NCI-H1417 (cell line): ENCODE measurements at regions not wholly inside any gene's neighbourhood (a gene's known extent, or its start where the extent isn't known, plus 50 kb on each side); places are given as distances from the start of the nearest gene placed in this dataset.
A peak's percentile ranks its signal among the peaks of the same experiment; 100 is the strongest.
"Not testable (repeated sequence)": the region's sequence is repeated elsewhere in the genome, so short reads cannot be mapped to it uniquely, and the experiment has no call there.

Source experiments
- DNase-seq, 3 experiments: peaks; one replicate each; lab custom pipeline; 2025; lab: John Stamatoyannopoulos, UW

DNA sequence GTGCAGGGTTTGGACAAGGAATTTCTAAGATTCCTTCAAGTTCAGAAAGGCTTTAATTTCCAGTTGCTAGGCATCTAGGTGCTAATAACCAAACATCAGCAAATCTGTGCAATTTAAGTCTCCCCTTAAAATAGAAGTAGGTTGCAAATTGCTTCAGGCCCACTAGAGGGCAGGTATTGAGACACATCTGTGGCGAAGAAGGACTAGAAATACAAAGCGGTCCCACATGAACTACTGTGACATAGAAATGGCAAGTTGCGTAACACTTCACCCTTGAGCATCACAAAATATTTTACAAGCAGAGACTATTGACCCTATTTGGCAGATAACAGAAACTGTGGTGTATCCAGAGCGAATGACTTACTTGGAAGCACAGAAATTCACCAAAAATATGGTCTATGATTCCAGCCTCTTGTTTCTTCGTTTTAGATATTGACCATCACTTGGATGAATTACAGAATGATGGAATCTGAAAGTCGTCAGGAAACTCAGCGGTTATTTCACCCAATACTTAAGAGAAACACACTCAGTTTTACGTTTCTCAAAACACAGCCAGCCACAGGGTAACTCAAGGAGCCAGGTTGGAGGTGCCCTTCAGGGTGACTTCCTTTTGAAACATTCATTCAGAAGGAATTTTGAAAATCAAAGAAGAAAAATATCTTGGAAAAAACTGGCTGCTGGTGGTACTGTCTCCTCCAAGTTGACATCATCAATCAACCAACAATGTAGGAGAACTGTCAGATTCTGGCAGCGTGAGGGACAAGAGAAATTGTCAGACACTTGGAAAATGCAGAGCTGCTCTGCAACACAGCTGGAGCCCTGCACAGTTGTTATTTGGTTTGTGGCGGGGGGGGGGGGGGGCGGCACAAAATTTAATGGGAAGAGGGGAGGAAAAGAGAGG is 256.3 kb upstream of the MINDY3 start:
- DNase-seq: peak in 2 of 3 experiments; percentile 9 to 36

DNA sequence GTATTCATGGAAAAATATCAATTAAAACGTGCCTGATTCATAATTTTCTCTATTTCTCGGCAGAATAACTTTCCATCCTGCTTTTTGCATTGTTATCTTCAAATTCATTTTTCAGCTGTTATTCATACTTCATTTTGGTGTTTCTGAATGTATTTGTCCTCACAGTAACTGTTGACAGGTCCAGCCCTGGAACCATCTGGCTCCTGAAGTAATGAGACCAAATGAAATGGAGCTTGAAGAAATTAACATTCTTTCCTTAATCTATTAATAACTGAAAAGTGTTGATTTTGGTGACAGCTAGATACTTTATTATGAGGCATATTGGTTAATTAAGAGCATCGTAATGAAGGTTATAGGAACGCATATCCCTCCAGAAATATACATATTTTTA is 257.0 kb upstream of the MINDY3 start:
- no peak for DNase-seq

DNA sequence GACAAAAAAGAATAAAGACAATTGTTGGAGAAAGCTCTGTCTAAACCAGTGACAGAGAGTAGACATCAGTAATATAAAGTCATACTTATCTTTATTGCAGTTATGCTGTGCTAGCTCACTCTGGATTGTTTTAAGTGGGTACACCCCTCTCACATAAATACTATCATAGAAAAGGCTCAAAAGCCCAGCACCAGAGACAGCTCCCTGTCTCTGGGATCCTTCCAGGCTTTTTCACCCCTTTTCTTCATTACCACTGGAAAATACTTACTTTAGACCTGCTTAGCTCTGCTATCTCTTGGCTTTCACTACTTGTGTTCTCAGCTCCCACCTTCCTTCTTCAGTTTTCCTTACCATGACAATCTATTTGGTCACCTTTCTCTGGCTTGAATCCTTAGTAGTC is 259.1 kb upstream of the MINDY3 start:
- DNase-seq: no peak

DNA sequence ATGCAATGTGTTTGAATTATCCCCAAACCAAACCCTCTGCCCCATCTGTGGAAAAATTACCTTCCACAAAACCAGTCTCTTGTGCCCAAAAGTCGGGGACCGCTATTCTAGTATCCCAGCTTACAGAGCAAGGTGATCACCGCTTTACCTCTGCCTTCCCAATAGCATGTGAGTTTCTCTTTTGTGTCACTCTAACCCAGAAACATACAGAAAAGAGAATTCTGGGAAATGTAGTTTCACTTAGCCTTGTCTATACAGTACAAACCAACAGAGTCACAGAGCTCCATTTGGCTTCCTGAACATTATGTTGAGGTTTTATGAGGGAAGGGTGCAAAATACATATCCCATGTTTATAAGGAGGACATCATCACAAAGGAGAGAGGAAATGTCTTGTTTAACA is 260.3 kb upstream of the MINDY3 start:
- no peak for DNase-seq

DNA sequence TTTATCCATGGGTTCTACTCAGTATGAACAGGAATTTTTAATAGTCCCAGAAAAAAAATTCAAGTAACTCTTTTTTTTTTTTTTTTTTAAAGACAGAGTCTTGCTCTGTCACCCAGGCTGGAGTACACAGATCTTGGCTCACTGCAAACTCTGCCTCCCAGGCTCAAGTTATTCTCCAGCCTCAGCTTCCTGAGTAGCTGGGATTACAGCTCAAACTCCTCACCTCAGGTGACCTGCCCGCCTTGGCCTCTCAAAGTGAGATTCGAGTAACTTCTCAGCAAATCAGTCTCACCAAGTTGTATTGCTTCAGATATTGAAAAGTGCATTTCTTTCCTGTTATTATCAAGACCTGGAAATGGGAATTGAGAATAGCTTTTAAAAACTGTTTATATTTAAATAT is 281.2 kb upstream of the MINDY3 start:
- no peak for DNase-seq

DNA sequence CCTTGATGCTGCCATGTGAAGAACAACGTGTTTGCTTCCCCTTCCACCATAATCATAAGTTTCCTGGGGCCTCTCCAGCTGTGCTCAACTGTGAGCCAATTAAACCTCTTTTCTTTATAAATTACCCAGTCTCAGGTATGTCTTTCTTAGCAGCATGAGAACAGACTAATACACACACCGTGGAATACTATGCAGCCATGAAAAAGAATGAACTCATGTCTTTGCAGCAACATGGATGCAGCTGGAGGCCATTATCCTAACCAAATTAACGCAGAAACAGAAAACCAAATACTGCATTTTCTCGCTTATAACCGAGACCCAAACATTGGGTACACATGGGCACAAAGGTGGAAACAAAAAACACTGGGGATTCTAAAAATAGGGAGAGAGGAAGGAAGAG is 286.7 kb upstream of the MINDY3 start:
- DNase-seq: no peak

DNA sequence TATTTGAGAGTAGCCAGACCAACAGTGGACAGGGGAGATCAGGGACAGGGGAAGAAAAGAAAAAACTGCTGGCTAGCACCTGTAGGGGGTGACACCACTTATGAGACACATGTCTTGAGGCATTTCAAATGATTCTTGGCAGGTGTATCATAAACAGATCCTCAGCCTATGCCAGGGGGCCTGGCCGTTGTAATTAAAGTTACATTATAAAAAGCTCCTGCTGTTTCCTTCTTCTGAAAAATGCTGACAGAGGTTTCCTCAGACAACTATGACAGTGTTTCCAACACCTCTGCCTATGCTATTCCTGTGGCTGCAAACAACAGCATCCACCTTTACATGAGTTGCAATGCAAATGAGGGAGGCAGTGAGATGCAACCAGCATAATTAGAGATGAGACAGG is 281.0 kb upstream of the PTER start:
- DNase-seq: peak in 1 of 3 experiments; percentile 19

DNA sequence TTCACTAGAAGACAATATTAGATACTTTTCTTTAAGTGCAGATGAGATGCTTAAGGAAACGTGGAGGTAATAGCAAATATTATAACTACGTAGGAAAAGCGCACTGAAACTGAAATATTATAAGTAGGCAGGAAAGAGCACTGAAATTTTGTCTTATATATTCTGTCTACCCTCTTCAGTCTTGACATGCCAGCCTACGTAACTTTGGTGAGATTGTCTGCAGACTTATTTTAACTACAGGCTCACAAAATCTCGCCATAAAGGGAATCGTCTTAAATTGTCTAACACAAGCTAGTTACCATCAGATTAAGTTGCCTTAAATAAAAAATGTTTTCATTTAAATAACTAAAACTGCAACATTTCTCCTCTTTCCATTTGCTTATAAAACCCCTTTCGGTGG is 280.1 kb upstream of the PTER start:
- DNase-seq: no peak

DNA sequence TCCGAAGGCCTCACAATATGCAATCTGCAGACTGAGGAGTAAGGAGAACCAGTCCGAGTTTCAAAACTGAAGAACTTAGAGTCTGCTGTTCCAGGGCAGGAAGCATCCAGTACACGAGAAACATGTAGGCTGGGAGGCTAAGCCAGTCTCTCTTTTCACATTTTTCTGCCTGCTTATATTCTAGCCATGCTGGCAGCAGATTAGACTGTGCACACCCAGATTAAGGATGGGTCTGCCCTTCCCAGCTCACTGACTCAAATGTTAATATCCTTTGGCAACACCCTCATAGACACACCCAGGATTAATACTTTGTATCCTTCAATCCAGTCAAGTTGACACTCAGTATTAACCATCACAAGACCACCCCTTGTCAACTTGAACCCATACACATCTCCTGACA is 271.7 kb upstream of the PTER start:
- DNase-seq: not testable (repeated sequence)

DNA sequence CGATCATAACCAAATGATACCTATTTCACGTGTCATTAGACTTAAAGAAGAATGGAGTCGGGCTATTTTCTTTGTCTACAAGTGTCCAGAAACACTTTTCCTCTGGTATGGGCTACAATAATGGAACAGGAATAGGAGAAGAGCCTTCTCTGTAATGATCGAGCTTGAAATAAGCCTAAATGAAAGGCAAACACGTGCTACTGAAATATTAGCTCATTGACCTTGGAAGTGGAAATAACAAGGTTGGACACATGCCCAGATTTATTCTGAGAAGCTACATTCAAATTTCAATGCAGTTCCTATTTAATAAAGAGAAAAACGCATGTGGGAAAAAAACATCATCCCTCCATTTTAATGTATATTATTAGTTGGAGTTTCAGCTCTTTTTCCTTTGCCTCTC is 254.7 kb upstream of the PTER start:
- peak in 1 of 3 experiments; percentile 64 for DNase-seq

DNA sequence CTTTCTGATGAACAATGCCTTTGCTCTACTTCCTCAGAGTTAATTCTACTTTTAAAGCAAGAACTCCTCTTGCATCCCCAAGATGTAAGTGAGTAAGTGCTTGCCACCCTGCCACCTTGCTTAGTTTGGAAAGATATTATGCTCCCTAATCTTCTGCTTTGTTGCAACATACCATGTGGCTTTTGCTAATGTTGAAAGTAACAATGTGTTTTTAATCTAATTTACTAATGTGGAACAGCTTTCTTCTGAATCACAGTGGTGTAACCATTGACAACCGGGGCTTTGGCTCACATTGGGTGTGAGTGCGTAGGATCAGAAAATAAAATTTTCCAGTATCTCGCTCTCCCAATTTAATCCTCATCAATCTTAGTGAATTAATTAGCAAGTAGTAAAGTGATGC is 254.1 kb upstream of the PTER start:
- DNase-seq: no peak

DNA sequence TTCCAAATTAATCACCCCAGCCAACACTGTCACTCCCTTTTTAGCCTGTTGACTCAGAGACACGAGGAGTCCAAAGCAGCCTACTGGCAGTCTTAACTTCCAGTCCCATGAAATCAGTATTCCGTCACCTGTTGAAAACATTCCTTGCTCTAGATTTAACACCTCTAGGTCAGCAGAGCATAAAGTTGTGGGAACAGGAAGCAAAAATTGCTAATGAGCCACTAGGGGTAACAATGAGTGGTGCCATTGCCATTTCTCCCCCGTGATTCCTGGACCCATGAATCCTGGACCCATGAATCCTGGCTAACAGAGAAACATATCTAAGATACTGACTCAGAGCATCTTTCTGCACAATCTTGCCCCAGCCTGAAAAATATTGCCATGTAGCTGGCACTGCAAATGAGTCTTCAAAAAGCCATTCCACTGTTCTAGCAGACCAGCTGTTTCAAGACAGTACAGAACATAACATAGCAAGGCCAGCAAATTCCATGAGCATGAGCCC is 252.7 kb upstream of the PTER start:
- DNase-seq: no peak

DNA sequence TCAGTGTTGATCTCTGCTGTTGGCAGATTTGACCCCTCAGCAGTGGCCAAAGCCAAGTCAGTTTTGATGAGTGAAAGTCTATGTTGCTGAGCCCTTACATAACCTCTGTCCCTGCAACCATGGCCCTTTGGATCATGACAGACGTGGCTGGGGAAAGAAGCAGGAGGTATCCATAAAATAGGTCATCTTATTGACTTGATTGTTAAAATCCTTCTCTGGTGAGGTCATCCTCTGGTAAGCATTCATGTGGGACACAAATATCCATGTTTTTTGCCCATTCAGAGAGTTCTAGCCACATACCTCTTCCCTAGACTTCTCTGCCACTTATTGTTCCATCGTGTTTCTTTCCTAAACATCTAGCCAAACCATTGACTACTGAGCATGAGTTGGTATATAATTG is 251.9 kb upstream of the PTER start:
- no peak for DNase-seq

DNA sequence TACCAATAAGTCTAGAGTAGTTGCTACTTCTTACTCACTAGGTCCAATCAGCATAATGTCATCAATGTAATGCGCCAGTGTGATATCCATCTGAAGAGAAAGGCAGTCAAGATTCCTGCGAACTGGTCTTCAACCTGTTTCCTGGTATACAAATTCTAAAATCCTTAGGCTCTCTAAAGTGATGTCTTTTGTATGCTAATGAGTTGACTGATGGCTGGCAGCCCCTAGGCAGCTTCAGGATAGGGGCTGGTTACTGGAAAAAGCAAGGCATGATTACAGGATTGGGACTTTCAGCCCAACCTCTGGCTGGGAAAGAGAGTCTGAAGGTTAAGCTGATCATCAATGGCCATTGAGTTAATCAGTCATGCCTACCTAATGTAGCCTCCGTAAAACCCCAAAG is 250.2 kb upstream of the PTER start:
- DNase-seq: no peak

DNA sequence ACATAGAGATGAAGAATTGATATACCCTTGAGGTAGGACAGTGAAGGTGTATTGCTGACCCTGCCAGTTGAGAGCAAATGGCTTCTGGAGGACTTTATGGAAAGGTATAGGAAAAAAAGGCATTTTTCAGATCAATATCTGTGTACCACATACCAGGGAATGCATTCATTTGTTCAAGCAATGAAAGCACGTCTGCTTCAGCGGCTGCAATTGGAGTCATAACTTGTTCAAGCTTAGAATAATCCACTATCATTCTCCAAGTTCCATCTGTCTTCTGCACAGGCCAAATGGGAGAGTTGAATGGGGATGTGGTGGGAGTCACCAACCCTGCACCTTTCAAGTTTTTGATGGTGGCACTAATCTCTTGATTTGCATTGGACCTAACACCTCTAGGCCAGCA is 249.6 kb upstream of the PTER start:
- no peak for DNase-seq

DNA sequence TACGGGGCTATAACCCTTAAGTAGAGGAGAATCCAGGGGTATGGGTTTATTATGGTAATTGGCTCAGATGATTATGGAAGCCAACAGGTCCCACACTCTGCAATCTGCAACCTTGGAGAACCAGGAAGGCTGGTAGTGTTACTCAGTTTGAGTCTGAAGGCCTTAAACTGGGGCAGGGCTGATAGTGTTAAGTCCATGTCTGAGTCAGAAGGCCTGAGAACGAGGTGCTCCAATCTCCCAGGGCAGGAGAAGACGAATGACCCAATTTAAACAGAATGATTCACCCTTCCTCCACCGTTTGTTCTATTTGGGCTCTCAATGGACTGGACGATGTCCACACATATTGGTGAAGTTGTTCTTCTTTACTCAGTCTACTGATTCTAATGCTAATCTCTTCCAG is 244.5 kb upstream of the PTER start:
- no peak for DNase-seq

DNA sequence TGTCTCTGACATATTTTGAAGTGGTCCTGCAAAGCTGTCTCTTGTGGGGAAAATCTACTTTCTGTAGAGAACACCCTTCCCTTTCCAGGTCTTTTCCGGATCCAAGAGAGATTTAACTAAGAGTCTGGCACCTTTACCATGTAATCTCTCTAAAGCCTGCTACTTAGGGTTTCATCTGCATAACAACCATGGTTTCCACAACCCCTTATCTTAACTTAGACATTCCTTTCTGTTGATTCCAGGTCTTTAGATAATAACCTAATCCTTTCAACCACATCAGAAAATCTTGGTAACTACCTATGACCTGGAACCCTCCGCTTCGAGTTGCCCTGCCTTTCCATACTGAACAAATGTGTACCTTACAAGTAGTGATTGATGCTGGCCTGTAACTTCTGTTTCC is 243.6 kb upstream of the PTER start:
- no peak for DNase-seq

DNA sequence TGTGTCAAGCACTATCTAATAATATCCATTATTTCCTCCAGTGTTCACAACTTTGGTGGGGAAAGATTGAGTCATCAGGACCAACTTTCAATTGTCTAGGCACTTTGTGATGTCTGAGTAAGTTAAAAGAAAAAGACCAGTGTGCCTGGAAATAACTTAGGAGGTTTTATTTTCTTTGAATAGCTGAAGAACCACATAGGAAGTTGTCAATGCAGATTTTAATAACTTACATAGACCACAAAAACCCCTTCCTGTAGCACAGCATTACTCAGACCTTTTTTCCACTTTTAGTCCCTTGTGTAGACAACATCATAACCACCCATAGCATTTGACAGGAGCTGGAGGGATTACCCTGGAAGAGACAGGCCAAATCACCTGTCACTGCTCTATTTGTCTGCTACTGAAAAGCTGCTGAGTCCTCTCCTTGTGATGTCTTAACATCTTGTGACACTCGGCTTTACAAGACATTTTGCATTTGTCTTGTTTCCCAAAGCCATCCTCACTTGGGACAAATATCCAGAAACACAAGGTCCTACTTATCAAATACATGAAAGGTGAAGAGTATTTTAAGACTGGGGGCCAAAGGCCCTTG is 241.5 kb upstream of the PTER start:
- no peak for DNase-seq

DNA sequence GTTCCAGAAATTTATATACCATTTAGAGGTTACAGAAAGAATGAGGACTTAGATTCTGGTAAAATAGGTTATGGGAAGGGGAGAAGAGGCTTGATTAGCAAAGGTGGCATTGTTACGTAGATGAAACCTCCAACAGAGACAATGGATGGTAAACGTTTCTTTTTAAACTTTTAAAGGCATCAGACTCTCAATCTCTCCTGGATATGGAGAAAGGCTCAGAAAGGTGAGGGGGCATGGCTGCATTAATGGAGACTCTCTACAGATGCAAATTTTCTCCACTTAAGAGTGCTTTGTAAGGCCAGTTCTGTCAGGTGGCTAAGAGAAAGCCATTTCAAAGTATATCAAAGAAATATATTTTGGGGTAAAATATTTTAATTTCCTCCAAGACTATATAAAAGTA is 240.9 kb upstream of the PTER start:
- no peak for DNase-seq

DNA sequence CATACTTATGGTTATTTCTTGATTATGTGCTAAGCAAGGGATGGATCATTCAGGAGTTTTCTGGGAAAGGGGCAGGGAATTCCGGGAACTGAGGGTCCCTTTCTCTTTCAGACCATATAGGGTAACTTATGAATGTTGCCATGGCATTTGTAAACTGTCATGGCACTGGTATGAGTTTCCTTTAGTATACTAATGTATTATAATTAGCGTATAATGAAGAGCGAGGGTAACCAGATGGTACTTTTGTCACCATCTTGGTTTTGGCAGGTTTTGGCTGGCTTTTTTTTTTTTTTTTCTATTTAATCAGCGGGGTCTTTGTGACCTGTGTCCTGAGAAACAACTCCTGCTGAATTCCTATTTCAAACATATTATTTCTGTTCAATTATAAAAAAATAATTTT is 237.6 kb upstream of the PTER start:
- DNase-seq: no peak

DNA sequence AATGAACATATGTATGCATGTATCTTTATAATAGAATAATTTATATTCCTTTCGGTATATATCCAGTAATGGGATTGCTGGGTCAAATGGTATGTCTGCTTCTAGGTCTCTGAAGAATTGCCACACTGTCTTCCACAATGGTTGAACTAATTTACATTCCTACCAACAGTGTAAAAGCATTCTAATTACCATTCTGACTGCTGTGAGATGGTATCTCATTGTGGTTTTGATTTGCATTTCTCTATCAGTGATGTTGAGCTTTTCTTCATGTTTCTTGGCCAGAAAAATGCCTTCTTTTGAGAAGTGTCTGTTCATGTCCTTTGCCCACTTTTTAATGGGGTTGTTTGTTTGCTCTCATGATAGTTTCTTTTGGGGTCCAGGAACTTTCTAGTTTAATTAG is 213.2 kb upstream of the PTER start:
- DNase-seq: not testable (repeated sequence)

DNA sequence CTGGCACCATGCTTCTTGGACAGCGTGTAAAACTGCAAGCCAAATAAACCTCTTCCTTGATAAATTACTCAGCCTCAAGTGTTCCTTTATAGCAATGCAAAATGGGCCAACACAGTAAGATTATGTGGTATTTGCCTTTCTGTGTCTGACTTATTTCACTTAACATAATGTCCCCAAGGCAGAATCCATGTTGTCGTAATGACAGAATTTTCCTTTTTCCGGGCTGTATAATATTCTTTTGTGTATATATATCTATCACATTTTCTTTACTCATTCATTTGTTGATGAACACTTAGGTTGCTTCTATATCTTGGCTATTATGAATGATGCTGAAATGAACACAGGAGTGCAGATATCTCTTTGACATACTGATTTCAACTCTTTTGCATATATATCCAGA is 209.1 kb upstream of the PTER start:
- no peak for DNase-seq

DNA sequence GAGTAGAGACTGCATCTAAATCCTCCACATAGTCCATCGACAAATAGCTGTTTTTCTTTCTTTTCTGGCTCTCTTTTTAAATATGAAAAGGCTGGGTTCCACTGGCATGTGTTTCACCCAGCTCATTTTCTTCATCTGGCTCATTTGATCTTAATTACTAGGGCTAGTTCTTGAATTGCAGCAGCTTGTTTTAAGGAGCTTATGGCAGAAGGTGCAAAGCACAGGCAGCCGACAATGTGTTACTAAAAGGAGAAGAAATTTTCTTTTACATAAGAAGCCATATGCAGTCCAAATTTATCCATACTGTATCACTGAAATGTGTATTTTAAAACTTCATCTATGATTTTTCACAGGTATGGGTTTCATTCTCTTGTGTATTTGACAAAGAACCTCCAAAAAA is 205.6 kb upstream of the PTER start:
- no peak for DNase-seq
